H1 (cell line): ENCODE measurements at regions not wholly inside any gene's neighbourhood (a gene's known extent, or its start where the extent isn't known, plus 50 kb on each side); places are given as distances from the start of the nearest gene placed in this dataset.

Experiments
- CTBP2 ChIP-seq: IDR thresholded peaks from 2 replicates; pipeline ENCODE4 v1.7.0; 2011; ENCODE audit warnings: borderline replicate concordance, mild to moderate bottlenecking, moderate library complexity, mixed read lengths, low read length; ENCODE audit not compliant: insufficient read depth, insufficient read length
- SP2 ChIP-seq: IDR thresholded peaks from 2 replicates; pipeline ENCODE4 v1.6.1; 2012; ENCODE audit warnings: mild to moderate bottlenecking, low read length, inconsistent platforms
- TAF1 ChIP-seq: IDR thresholded peaks from 2 replicates; pipeline ENCODE4 v1.6.1; 2011; ENCODE audit warnings: mild to moderate bottlenecking, low read depth, low read length
- TAF7 ChIP-seq: optimal IDR thresholded peaks from 2 replicates; pipeline ENCODE3; 2011; ENCODE audit warnings: low read depth, mild to moderate bottlenecking, inconsistent platforms, low read length, moderate library complexity, borderline replicate concordance

GRCh38 chr18:22339913-22340312 is 77.8 kb downstream of the CTAGE1 start (continued):
- TF ChIP-seq TAF1 (no peak), TAF7 (no peak), SP2 (no peak), CTBP2 (no peak)
